NCI-H2227 (cell line): ENCODE measurements at regions not wholly inside any gene's neighbourhood (a gene's known extent, or its start where the extent isn't known, plus 50 kb on each side); places are given as distances from the start of the nearest gene placed in this dataset.
"Not testable (repeated sequence)": the region's sequence is repeated elsewhere in the genome, so short reads cannot be mapped to it uniquely, and the experiment has no call there.

Experiments used
- DNase-seq: peaks from one replicate; lab custom pipeline; 2025; ENCODE audit not compliant: unreplicated experiment; lab: John Stamatoyannopoulos, UW

GRCh38 chr12:9312406-9313392, 104.5 kb upstream of the PZP start:
- DNase-seq = not testable (repeated sequence)

- DNase-seq = not testable (repeated sequence)
These were observed 103.3 kb upstream of the PZP start for GRCh38 chr12:9311454-9311853.

GRCh38 chr12:9310645-9311044, 102.5 kb upstream of the PZP start:
- DNase-seq = not testable (repeated sequence)

- not testable (repeated sequence) for DNase-seq
These were observed 101.6 kb upstream of the PZP start for GRCh38 chr12:9309749-9310148.

- DNase-seq = not testable (repeated sequence)
These were observed 100.5 kb upstream of the PZP start for GRCh38 chr12:9308745-9309144.

GRCh38 chr12:9308163-9308562, 100.0 kb upstream of the PZP start:
- not testable (repeated sequence) for DNase-seq

- DNase-seq = not testable (repeated sequence)
These were observed 99.1 kb upstream of the PZP start for GRCh38 chr12:9307255-9307654.

GRCh38 chr12:9306004-9306403, 97.8 kb upstream of the PZP start:
- not testable (repeated sequence) for DNase-seq

GRCh38 chr12:9304540-9304939, 96.3 kb upstream of the PZP start:
- not testable (repeated sequence) for DNase-seq

GRCh38 chr12:9295872-9296271, 87.7 kb upstream of the PZP start:
- not testable (repeated sequence) for DNase-seq

- not testable (repeated sequence) for DNase-seq
These were observed 86.0 kb upstream of the PZP start for GRCh38 chr12:9294072-9294620.

GRCh38 chr12:9293391-9293790, 85.2 kb upstream of the PZP start:
- not testable (repeated sequence) for DNase-seq

- DNase-seq = not testable (repeated sequence)
These were observed 81.8 kb upstream of the PZP start for GRCh38 chr12:9289984-9290383.

- not testable (repeated sequence) for DNase-seq
These were observed 76.5 kb upstream of the PZP start for GRCh38 chr12:9284724-9285123.

GRCh38 chr12:9284197-9284596, 76.0 kb upstream of the PZP start:
- not testable (repeated sequence) for DNase-seq

- DNase-seq = peak; percentile 54
These were observed 75.3 kb upstream of the PZP start for GRCh38 chr12:9283346-9284095.

GRCh38 chr12:9276990-9277389, 68.8 kb upstream of the PZP start:
- no peak for DNase-seq

- no peak for DNase-seq
These were observed 65.1 kb upstream of the PZP start for GRCh38 chr12:9273276-9273675.

GRCh38 chr12:9271875-9272274, 63.7 kb upstream of the PZP start:
- DNase-seq = no peak

GRCh38 chr12:9264546-9264945, 56.4 kb upstream of the PZP start:
- DNase-seq = no peak

- DNase-seq = no peak
These were observed 52.7 kb upstream of the PZP start for GRCh38 chr12:9260931-9261330.
